ENCODE measurements at regions not wholly inside any gene's neighbourhood (a gene's known extent, or its start where the extent isn't known, plus 50 kb on each side); places are given as distances from the start of the nearest gene placed in this dataset. TPM values are rescaled to one million over a fixed set of nuclear protein-coding genes. Genes with fewer than 3 reads are reported as not detected.

GRCh38 chr3:35562141-35562540, 77.2 kb upstream of the ARPP21 start:
- ChIA-PET CTCF (no interaction called here), POLR2A (no interaction called here)
- Mint-ChIP-seq H3K4me3 (no peak overlapping the region), H3K27ac (no peak overlapping the region), H3K27me3 (no peaks in the 10 kb centered on the region), H3K9me3 (ENCODE audit: insufficient read depth) (peaks cover 5% of the 10 kb centered on the region), H3K4me1 (no peaks in the 10 kb centered on the region)
- DNase-seq (no peak), ATAC-seq (ENCODE audit: low read depth) (no peak)
- Histone ChIP-seq H3K36me3 (replicated peaks in 1 of 2; ENCODE audit: control extremely low read depth in 1 of 2, control insufficient read depth in 1 of 2, extremely low read depth in 1 of 2, insufficient read depth in 2 of 2, low read length in 1 of 2) (no peaks in the 10 kb centered on the region), H3K27me3 (replicated peaks in 1 of 4; ENCODE audit: control extremely low read depth in 1 of 4, control insufficient read depth in 3 of 4, insufficient read depth in 4 of 4, low read length in 3 of 4) (no peaks in the 10 kb centered on the region), H3K4me1 (ENCODE audit: control insufficient read depth in 2 of 2, insufficient read depth in 2 of 2, low read length in 2 of 2) (no peaks in the 10 kb centered on the region), H3K4me2 (replicated peaks; ENCODE audit: low read depth, low read length, poor library complexity, severe bottlenecking) (no peak overlapping the region), H2AFZ (ENCODE audit: insufficient read depth, low read depth, low read length, poor library complexity, severe bottlenecking) (no peak overlapping the region), H3K9ac (ENCODE audit: low read length) (no peak overlapping the region), H3K79me2 (ENCODE audit: control insufficient read depth, insufficient read depth, low read length) (no peaks in the 10 kb centered on the region), H3K9me3 (ENCODE audit: control extremely low read depth in 1 of 3, control insufficient read depth in 2 of 3, insufficient read depth in 1 of 3, low read length in 2 of 3) (peaks cover 0 to 8% (median 0%) of the 10 kb centered on the region in 3 donors), H4K20me1 (ENCODE audit: control insufficient read depth, insufficient read depth, low read length, poor library complexity, severe bottlenecking) (no peaks in the 10 kb centered on the region), H3K27ac (ENCODE audit: low read length in 2 of 2) (no peak overlapping the region), H3K4me3 (ENCODE audit: control extremely low read depth in 1 of 5, extremely low read depth in 1 of 5, insufficient read depth in 1 of 5, low read depth in 2 of 5, low read length in 4 of 5) (no peak overlapping the region)
- TF ChIP-seq CTCF (IDR thresholded peaks at IDR 0.05) (no peak), EZH2 (IDR thresholded peaks at IDR 0.05; ENCODE audit: borderline replicate concordance, insufficient read depth, low read depth, low read length, poor library complexity, severe bottlenecking) (no peak)
- 100% methylated on average over 1 of the region's 2 CpGs for WGBS (ENCODE audit: insufficient coverage)
- intact Hi-C loops (cut with micrococcal nuclease), result no loop called here

GRCh38 chr3:35565048-35565447, 74.3 kb upstream of the ARPP21 start:
- H3K79me2 ChIP-seq (ENCODE audit: control insufficient read depth, insufficient read depth, low read length), result no peaks in the 10 kb centered on the region
- no peak for TF ChIP-seq EZH2 (IDR thresholded peaks at IDR 0.05; ENCODE audit: borderline replicate concordance, insufficient read depth, low read depth, low read length, poor library complexity, severe bottlenecking)
- TF ChIP-seq CTCF (IDR thresholded peaks at IDR 0.05), result no peak
- no peaks in the 10 kb centered on the region for H3K9me3 ChIP-seq (ENCODE audit: control extremely low read depth in 1 of 3, control insufficient read depth in 2 of 3, insufficient read depth in 1 of 3, low read length in 2 of 3)
- H3K4me3 Mint-ChIP-seq, result no peak overlapping the region
- H3K4me3 ChIP-seq (ENCODE audit: control extremely low read depth in 1 of 5, extremely low read depth in 1 of 5, insufficient read depth in 1 of 5, low read depth in 2 of 5, low read length in 4 of 5), result no peak overlapping the region
- DNase-seq (no peak), ATAC-seq (ENCODE audit: low read depth) (no peak)
- H3K27ac ChIP-seq (ENCODE audit: low read length in 2 of 2), result no peak overlapping the region
- no peak overlapping the region for H2AFZ ChIP-seq (ENCODE audit: insufficient read depth, low read depth, low read length, poor library complexity, severe bottlenecking)
- no peaks in the 10 kb centered on the region for H3K27me3 Mint-ChIP-seq
- no peaks in the 10 kb centered on the region for H3K4me1 Mint-ChIP-seq
- no peak overlapping the region for H3K27ac Mint-ChIP-seq
- ChIA-PET POLR2A (no interaction called here), CTCF (no interaction called here)
- no peaks in the 10 kb centered on the region for H4K20me1 ChIP-seq (ENCODE audit: control insufficient read depth, insufficient read depth, low read length, poor library complexity, severe bottlenecking)
- no peak overlapping the region for H3K9ac ChIP-seq (ENCODE audit: low read length)
- H3K4me1 ChIP-seq (ENCODE audit: control insufficient read depth in 2 of 2, insufficient read depth in 2 of 2, low read length in 2 of 2), result no peaks in the 10 kb centered on the region
- H3K36me3 ChIP-seq (replicated peaks in 1 of 2; ENCODE audit: control extremely low read depth in 1 of 2, control insufficient read depth in 1 of 2, extremely low read depth in 1 of 2, insufficient read depth in 2 of 2, low read length in 1 of 2), result no peaks in the 10 kb centered on the region
- H3K4me2 ChIP-seq (replicated peaks; ENCODE audit: low read depth, low read length, poor library complexity, severe bottlenecking), result no peak overlapping the region
- H3K9me3 Mint-ChIP-seq (ENCODE audit: insufficient read depth), result no peaks in the 10 kb centered on the region
- no peaks in the 10 kb centered on the region for H3K27me3 ChIP-seq (replicated peaks in 1 of 4; ENCODE audit: control extremely low read depth in 1 of 4, control insufficient read depth in 3 of 4, insufficient read depth in 4 of 4, low read length in 3 of 4)
- intact Hi-C loops (cut with micrococcal nuclease), result no loop called here

Small RNA genes lying in the stretch of these regions (small RNA-seq; reads per million reads assigned to genes)
- not detected for gene RNU6-243P (ENCODE audit: insufficient read length, low read depth, low replicate concordance)
